ENCODE measurements at regions not wholly inside any gene's neighbourhood (a gene's known extent, or its start where the extent isn't known, plus 50 kb on each side); places are given as distances from the start of the nearest gene placed in this dataset.

DNA sequence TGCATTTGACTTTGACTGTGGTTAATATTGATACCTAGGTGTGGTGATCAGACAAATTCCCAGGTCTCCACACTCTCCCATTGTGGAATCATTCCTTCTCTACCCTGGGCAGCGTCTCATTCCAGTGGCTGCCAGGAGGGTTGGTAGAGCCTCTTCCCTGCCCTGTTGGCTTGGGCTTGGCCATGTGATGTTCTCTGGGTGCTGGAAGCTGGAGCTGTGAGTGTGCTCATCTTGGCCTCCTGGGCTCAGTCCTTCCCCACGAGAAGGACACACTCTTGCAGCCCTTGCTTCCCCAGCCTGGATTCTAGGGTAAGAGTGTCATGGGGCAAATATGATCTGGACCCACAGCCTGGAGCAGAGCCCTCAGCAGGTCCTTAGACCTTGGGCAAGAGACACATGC lies 167.2 kb upstream of the IRX4 start:
- H3K4me1 ChIP-seq (ENCODE audit: low read length): no peaks in the 10 kb centered on the region
- H3K9me2 ChIP-seq (replicated peaks; ENCODE audit: insufficient read depth, low read length): no peaks in the 10 kb centered on the region
- TF ChIP-seq EZH2 (optimal IDR thresholded peaks at IDR 0.05; ENCODE audit: low read depth, low read length): no peak
- TF ChIP-seq, protein P1, sequence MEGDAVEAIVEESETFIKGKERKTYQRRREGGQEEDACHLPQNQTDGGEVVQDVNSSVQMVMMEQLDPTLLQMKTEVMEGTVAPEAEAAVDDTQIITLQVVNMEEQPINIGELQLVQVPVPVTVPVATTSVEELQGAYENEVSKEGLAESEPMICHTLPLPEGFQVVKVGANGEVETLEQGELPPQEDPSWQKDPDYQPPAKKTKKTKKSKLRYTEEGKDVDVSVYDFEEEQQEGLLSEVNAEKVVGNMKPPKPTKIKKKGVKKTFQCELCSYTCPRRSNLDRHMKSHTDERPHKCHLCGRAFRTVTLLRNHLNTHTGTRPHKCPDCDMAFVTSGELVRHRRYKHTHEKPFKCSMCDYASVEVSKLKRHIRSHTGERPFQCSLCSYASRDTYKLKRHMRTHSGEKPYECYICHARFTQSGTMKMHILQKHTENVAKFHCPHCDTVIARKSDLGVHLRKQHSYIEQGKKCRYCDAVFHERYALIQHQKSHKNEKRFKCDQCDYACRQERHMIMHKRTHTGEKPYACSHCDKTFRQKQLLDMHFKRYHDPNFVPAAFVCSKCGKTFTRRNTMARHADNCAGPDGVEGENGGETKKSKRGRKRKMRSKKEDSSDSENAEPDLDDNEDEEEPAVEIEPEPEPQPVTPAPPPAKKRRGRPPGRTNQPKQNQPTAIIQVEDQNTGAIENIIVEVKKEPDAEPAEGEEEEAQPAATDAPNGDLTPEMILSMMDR (IDR thresholded peaks at IDR 0.05; ENCODE audit: low read length): no peak
- TF ChIP-seq EZH2phosphoT487 (IDR thresholded peaks at IDR 0.05; ENCODE audit: low read length): no peak
- no peaks in the 10 kb centered on the region for H3K79me2 ChIP-seq (ENCODE audit: low read length)
- H3K4me3 ChIP-seq (ENCODE audit: low read length): no peak overlapping the region
- no peaks in the 10 kb centered on the region for H4K20me1 ChIP-seq (ENCODE audit: insufficient read depth, low read length)
- no peaks in the 10 kb centered on the region for H3K27me3 ChIP-seq (replicated peaks; ENCODE audit: insufficient read depth, low read length)
- no peak overlapping the region for H3K9ac ChIP-seq (ENCODE audit: low read length)
- no peak overlapping the region for H3K4me2 ChIP-seq (ENCODE audit: low read depth, low read length)
- no peak for DNase-seq
- no peak overlapping the region for H2AFZ ChIP-seq (ENCODE audit: low read length)
- no peak overlapping the region for H3K27ac ChIP-seq (ENCODE audit: low read length)
- H3K9me3 ChIP-seq (replicated peaks; ENCODE audit: insufficient read depth, low read length): no peaks in the 10 kb centered on the region
- no peaks in the 10 kb centered on the region for H3K36me3 ChIP-seq (replicated peaks; ENCODE audit: insufficient read depth, low read length)
- no peaks in the 10 kb centered on the region for H3F3A ChIP-seq (ENCODE audit: insufficient read depth, low read length)

DNA sequence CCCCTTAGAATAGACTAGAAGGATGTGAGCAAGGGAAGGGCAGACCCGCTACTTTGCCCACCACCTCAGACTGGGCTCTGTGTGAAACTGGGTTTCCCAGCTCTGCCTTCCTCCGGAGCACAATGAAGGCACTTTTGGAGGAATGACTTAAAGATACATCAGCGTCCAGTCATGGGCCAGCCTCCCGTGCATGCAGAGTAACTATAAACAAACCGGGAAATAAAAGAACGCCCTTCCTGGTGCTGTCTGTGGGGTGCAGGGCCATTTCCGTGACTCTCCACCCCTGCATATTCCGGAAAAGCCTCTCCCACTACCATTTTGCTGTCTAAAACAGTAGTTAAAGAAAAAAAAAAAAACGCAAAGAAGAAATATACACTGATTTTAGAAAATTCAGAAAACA lies 165.9 kb upstream of the IRX4 start:
- Histone ChIP-seq H2AFZ (ENCODE audit: low read length) (no peak overlapping the region), H3K79me2 (ENCODE audit: low read length) (no peaks in the 10 kb centered on the region), H3K4me1 (ENCODE audit: low read length) (no peaks in the 10 kb centered on the region), H3K4me2 (ENCODE audit: low read depth, low read length) (no peak overlapping the region), H3K4me3 (ENCODE audit: low read length) (no peak overlapping the region), H3K9me2 (replicated peaks; ENCODE audit: insufficient read depth, low read length) (no peaks in the 10 kb centered on the region), H4K20me1 (ENCODE audit: insufficient read depth, low read length) (no peaks in the 10 kb centered on the region), H3K36me3 (replicated peaks; ENCODE audit: insufficient read depth, low read length) (no peaks in the 10 kb centered on the region), H3K9me3 (replicated peaks; ENCODE audit: insufficient read depth, low read length) (no peaks in the 10 kb centered on the region), H3K27ac (ENCODE audit: low read length) (no peak overlapping the region), H3F3A (ENCODE audit: insufficient read depth, low read length) (no peaks in the 10 kb centered on the region), H3K27me3 (replicated peaks; ENCODE audit: insufficient read depth, low read length) (no peaks in the 10 kb centered on the region), H3K9ac (ENCODE audit: low read length) (no peak overlapping the region)
- TF ChIP-seq, protein P1 (IDR thresholded peaks at IDR 0.05; ENCODE audit: low read length): no peak
- TF ChIP-seq EZH2 (optimal IDR thresholded peaks at IDR 0.05; ENCODE audit: low read depth, low read length) (no peak), EZH2phosphoT487 (IDR thresholded peaks at IDR 0.05; ENCODE audit: low read length) (no peak)
- DNase-seq: no peak

DNA sequence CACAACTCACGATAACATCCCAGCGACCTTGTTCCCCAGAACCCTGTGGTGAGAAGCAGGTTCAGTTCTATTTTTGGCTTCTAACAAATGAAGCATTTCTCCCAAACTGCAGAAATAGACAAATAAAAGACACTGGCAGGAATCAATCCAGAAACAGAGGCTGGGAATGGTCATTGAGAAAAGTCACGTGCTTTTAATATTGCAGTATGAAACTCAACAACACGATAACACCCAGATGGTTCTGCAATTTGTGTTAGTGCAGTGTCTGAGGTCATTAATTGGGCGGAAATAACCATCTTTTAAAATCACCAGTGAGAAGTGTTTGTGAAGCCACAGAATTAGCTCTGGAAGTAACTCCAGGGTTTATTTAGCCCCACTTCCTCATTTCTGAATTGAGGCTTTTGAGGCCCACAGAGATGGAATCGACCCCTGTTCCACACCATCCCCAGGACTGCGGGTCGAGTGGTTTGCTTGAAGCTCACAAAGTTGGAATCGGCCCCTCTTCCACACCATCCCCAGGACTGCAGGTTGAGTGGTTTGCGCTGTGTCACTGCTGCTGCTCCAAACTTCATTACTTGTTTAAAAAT lies 164.7 kb upstream of the IRX4 start:
- no peak for DNase-seq
- H4K20me1 ChIP-seq (ENCODE audit: insufficient read depth, low read length): no peaks in the 10 kb centered on the region
- no peaks in the 10 kb centered on the region for H3K9me3 ChIP-seq (replicated peaks; ENCODE audit: insufficient read depth, low read length)
- H3K4me1 ChIP-seq (ENCODE audit: low read length): no peaks in the 10 kb centered on the region
- no peaks in the 10 kb centered on the region for H3K27me3 ChIP-seq (replicated peaks; ENCODE audit: insufficient read depth, low read length)
- H3K4me3 ChIP-seq (ENCODE audit: low read length): no peak overlapping the region
- H3K36me3 ChIP-seq (replicated peaks; ENCODE audit: insufficient read depth, low read length): no peaks in the 10 kb centered on the region
- no peak overlapping the region for H3K9ac ChIP-seq (ENCODE audit: low read length)
- no peak overlapping the region for H3K4me2 ChIP-seq (ENCODE audit: low read depth, low read length)
- no peaks in the 10 kb centered on the region for H3F3A ChIP-seq (ENCODE audit: insufficient read depth, low read length)
- H2AFZ ChIP-seq (ENCODE audit: low read length): no peak overlapping the region
- H3K79me2 ChIP-seq (ENCODE audit: low read length): no peaks in the 10 kb centered on the region
- TF ChIP-seq EZH2 (optimal IDR thresholded peaks at IDR 0.05; ENCODE audit: low read depth, low read length) (no peak), EZH2phosphoT487 (IDR thresholded peaks at IDR 0.05; ENCODE audit: low read length) (no peak)
- TF ChIP-seq, protein P1 (IDR thresholded peaks at IDR 0.05; ENCODE audit: low read length): no peak
- no peaks in the 10 kb centered on the region for H3K9me2 ChIP-seq (replicated peaks; ENCODE audit: insufficient read depth, low read length)
- no peak overlapping the region for H3K27ac ChIP-seq (ENCODE audit: low read length)
